GM10847 (cell line): ENCODE measurements at regions not wholly inside any gene's neighbourhood (a gene's known extent, or its start where the extent isn't known, plus 50 kb on each side); places are given as distances from the start of the nearest gene placed in this dataset.

Experiments used
- POLR2A ChIP-seq: IDR thresholded peaks from 2 replicates; pipeline ENCODE4 v1.6.1; 2011; ENCODE audit not compliant: insufficient read length; ENCODE audit errors: extremely low read depth

- no peak for TF ChIP-seq POLR2A
These were observed 150.5 kb upstream of the VKORC1L1 start for GRCh38 chr7:65722361-65722792.

GRCh38 chr7:65731129-65731528 lies 141.7 kb upstream of the VKORC1L1 start:
- TF ChIP-seq POLR2A, result no peak

- no peak for TF ChIP-seq POLR2A
These were observed 141.3 kb upstream of the VKORC1L1 start for GRCh38 chr7:65731562-65732035.

- no peak for TF ChIP-seq POLR2A
These were observed 128.5 kb upstream of the VKORC1L1 start for GRCh38 chr7:65744406-65744805.

DNA sequence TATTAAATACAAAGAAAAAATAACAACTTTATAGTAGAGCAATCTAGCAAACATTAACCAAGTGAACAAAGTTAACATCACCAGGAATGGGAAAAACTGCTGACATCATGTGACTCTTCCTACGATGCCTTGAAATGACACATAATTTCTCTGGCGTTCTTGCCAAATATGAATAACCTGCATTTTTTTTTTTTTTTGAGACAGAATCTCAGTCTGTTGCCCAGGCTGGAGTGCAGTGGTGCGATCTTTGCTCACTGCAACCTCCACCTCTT lies 126.5 kb upstream of the VKORC1L1 start:
- TF ChIP-seq POLR2A, result no peak

DNA sequence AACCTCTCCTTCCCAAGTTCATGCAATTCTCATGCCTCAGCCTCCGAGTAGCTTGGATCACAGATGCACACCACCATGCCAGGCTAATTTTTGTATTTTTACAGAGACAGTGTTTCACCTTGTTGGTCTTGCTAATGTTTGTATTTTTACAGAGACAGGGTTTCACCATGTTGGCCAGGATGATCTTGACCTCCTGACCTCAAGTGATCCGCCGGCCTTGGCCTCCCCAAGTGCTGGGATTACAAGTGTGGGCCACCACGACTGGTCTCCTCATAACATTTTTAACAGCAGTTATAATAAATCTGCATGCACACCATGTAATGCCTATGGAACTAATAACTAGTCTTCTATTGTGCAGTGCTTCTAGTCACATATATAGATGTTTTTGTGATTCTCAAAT lies 123.8 kb upstream of the VKORC1L1 start:
- no peak for TF ChIP-seq POLR2A

GRCh38 chr7:65749518-65749917 lies 123.4 kb upstream of the VKORC1L1 start:
- TF ChIP-seq POLR2A, result no peak

DNA sequence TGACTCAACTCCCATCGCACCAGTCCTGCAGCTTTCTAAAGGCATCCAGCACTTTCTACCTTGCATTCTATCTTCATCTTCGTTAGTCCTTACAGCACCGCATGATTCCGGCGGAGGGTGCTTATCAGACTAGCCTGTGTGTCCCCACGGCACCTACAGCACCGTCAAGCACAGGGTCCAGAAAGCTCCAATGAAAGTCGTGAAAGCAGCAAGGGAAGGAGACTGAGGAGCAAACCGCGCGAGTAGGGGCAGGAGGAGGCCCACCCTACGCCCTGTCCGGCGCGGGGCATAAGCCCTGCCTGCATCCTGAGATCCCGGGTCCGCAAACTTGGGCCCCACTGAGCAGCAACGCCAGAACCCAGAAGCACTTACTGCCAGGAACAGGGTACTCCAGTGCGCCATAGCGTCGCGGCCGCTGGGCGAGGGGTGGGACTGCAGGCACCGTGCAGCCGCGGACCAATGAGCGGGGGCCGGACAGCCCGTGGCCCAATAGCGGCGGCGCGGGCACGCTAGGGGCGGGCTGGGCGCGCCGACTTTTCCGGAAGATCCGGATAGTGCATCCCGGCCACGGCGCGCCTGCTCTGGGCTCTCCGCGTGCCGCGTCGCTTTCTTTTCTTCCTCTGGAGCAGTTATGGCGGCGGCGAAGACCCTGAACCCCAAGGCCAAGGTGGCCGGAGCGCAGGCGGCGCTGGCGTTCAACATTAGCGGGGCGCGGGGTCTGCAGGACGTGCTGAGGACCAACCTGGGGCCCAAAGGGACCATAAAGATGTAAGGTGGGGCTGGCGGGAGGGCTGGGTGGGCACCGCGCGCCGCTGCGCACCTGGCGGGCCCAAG lies 122.1 kb upstream of the VKORC1L1 start:
- TF ChIP-seq POLR2A, result peak; percentile 76

GRCh38 chr7:65770473-65771225 lies 102.2 kb upstream of the VKORC1L1 start:
- peak; percentile 39 for TF ChIP-seq POLR2A

DNA sequence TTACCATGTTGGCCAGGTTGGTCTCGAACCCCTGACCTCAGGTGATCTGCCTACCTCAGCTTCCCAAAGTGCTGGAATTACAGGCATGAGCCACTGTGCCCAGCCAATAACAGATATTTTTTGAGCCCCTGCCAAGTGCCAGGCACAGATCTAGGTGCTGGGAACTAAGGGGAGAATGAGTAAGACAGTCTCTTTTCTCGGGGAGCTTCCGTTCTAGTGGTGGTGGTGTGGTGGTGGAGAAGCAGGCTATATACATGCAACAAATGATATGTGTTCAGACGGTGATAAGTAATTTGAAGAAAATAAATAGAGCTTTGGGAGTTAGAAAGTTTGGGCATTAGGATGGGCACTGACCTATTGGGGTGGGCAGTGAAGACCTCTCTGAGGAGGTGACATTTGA lies 76.7 kb upstream of the VKORC1L1 start:
- TF ChIP-seq POLR2A, result no peak

GRCh38 chr7:65798111-65799075 lies 74.5 kb upstream of the VKORC1L1 start:
- no peak for TF ChIP-seq POLR2A

- no peak for TF ChIP-seq POLR2A
These were observed 72.0 kb upstream of the VKORC1L1 start for GRCh38 chr7:65800890-65801341.

- TF ChIP-seq POLR2A, result no peak
These were observed 68.0 kb upstream of the VKORC1L1 start for GRCh38 chr7:65804887-65805286.

- no peak for TF ChIP-seq POLR2A
These were observed 63.5 kb upstream of the VKORC1L1 start for GRCh38 chr7:65809259-65809981.

- TF ChIP-seq POLR2A, result no peak
These were observed 62.9 kb upstream of the VKORC1L1 start for GRCh38 chr7:65809982-65810288.

DNA sequence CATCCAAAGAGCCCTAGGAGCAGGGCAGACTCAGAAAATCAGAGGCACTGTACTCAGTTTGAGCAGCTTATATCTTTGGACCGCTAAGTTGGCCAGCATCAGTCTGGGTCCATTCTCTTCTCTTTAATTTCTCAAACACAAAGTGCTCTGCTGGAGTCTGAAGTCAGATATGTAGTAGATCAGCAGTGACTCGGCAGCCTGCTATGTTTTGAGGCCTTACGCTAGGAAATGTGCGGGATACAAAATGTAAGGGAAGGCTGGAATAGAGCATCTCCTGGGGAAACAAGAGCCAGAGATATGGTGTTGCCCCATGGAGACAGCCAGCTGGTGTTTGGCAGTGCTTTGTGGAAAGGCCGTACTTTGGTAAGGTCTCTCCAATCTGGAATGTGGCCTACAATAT lies 60.6 kb upstream of the VKORC1L1 start:
- no peak for TF ChIP-seq POLR2A
